ENCODE measurements at regions not wholly inside any gene's neighbourhood (a gene's known extent, or its start where the extent isn't known, plus 50 kb on each side); places are given as distances from the start of the nearest gene placed in this dataset.
"Not testable (repeated sequence)": the region's sequence is repeated elsewhere in the genome, so short reads cannot be mapped to it uniquely, and the experiment has no call there.

- not testable (repeated sequence) for TF ChIP-seq CTCF, POLR2A (IDR thresholded peaks at IDR 0.05)
Observed at GRCh38 chr2:60342491-60342890, 211.0 kb downstream of the BCL11A start.
